Stimulated activated CD4-positive, alpha-beta T cell treated with anti-CD3 and anti-CD28 coated beads, TNF-alpha, amount 100 ng/mL, for 24 hours (primary cell): ENCODE measurements at regions not wholly inside any gene's neighbourhood (a gene's known extent, or its start where the extent isn't known, plus 50 kb on each side); places are given as distances from the start of the nearest gene placed in this dataset.
"Not testable (repeated sequence)": the region's sequence is repeated elsewhere in the genome, so short reads cannot be mapped to it uniquely, and the experiment has no call there.

Experiments
- DNase-seq, 3 experiments: peaks; one replicate each; pipeline ENCODE4 v3.0.0-alpha.2; 2020; ENCODE audit warnings: low read depth in 3 of 3

DNA sequence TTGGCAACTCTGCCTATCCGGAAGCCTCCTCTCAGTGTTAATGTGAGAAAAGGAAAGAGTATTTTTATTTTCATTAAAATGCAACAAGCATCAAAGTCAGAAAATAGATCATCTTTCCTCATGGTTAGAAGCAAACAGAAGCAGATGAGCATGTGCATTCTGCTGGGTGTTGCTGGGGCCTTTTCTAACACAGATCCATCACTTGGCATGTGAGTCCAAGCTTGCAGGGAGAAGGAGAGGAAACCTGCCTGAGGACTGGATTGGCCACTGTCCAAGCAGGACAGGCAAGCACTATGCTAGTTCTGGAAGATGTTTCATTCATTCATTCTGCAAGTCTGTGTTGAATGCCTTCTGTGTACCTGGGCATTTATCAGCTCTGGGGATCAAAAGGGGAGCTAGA lies 348.7 kb upstream of the PCSK5 start:
- no peak for DNase-seq

DNA sequence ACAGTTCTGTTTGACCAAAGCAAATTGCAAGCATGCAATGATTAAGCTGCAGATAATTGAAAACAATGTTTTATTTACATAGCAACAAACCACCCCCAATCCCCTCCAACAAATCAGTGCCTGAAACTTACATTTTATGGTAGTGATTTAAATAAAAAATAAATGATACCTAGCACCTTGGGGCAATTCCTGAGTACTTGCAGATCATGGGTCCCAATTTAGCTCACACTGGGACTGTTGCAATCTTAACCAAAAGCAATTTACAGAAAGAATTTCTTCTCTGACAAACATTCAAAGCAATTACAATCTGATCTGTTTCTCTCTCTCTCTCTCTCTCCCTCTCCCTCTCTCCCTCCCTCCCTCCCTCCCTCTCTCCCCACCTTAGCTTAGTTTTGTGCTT lies 345.7 kb upstream of the PCSK5 start:
- DNase-seq, result no peak

DNA sequence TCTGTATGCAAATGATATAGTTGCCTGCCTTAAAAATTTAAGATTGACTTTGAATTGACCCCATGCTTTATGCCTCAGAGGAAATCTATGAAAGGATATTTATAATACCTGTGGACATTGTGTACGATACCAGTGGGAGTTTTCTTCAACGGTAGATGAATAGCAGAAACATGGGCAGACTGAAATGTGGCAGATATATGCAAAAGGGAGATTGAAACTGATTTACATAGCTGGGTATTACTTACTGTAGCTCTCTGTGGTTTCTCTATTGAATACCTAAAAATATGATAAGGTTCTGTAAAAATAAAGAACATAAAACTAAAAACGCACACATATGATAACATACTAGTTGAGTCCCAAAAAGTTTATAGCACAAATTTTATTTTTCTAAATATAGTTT lies 345.2 kb upstream of the PCSK5 start:
- DNase-seq, result no peak

DNA sequence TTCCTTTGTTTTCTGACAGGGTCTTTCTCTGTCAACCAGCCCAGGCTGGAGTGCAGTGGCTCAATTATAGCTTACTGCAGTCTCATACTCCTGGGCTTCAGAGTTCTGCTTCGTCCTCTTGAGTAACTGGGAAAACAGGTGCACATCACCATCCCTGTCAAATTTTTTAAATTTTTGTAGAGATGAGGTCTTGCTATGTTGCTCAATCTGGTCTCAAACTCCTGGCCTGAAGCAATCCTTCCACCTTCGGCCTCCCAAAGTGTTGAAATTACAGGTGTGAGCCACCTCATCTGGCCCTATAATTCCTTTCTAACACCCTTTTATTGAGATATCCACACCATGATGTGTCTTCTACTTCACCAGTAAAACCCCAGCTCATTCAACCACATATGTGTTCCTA lies 341.6 kb upstream of the PCSK5 start:
- no peak for DNase-seq

DNA sequence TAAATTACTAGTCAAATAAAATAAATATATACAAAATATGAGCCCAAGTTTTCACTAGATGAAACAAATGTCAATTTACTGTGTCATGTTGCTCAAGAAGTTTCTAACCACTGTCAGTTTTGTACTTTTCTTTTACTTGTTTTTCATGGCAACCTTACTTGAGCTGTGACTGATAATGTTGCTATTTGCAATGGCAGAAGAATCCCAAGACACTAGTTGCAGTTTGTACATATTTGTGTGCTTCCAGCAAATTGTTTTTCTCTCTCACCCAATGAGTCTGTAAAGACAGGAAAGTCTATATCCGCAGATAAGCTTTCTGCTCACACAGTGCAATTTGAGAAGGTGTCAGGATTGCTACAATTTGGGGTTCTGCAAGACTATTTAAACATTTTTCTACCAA lies 338.6 kb upstream of the PCSK5 start:
- no peak for DNase-seq

DNA sequence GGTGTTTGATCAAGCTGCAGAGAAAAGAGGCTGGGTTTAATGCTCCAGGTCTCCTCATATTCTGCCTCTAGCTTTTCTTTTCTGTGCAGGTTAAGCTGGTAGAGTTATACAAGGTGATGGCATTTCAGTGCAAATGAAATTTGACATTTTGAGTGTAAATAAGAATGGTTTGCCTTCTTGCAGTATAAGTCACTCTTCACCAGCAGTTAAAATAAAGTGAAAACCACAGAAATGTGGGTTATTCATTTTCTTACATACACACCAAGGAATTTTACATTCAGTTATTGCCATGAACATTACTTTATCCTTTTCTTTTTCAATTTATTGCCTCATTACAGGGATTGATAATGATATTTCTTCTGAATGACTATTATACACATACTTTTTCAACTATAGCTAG lies 337.5 kb upstream of the PCSK5 start:
- no peak for DNase-seq

DNA sequence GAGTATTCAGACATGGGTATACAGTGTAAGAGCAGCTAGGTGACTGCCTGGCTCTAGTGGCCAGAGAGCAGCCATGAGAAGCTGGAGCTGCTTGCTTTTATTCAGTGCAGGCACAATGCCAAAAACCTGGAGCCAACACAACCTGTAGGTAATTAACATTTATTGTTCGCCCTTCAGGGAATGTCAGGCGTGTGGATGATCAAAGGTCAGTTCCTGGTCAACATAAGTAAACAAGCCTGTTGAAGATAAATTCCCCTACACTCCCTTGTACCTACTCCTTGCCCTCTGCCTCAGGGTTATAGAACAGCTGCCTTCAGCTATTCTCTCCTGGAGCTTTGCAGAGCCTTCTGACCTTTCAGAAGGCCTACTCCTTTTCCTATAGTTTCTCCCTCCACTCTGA lies 323.7 kb upstream of the PCSK5 start:
- not testable (repeated sequence) for DNase-seq

DNA sequence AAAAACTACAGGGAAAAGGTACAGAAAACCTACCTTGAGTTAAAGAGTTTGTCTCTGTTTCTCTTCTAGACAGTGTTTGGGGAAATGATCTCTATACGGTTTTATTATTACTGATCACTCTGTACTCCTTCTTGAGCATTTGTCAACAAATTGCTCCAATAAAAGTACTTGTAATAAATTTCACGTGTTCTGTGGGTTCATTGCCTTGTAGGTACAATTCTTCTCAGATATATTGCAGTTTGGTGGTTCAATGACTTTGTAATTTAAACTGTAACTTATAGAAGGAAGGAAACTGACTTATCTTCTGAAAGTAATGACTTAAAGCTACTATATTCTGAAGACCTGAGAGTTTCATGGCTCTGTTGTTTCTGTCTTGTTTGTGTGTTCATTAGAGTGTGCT lies 319.9 kb upstream of the PCSK5 start:
- no peak for DNase-seq

DNA sequence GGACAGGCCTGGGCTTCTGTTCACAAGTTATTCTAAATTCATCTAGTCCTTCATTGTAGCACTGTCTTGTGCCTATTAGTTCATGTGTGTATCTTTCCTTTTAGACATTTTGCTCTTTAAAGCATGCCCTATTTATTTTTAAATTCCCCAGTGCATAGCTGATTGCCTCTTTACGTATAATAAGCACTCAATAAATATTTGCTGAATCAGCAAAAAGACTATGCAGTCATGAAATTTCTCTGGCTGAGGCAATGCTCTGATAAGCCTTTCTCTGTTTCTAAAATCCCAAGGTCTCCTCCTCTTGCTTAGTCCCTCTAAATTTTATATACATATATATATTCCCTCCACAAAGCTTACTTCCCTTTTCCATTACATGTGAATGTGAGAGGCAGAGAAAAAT lies 315.9 kb upstream of the PCSK5 start:
- DNase-seq, result no peak

DNA sequence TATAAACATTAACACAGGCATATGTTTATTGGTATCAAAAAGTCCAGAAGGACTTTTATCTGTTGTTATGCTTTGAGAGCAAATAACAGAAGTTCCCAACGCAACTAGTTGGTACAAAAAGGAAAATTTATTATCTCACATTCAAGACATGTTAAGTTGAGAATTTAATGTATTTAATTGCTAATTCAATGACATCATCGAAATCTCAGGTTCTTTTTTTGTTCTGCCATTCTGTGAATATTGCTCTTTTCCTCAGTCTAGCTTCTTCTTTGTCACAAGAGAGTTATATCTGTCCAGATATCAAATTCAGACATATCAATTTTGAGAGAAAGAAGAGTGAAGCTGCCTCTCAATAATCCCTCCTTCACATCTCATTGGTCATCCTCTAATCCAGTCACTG lies 307.6 kb upstream of the PCSK5 start:
- DNase-seq, result no peak

DNA sequence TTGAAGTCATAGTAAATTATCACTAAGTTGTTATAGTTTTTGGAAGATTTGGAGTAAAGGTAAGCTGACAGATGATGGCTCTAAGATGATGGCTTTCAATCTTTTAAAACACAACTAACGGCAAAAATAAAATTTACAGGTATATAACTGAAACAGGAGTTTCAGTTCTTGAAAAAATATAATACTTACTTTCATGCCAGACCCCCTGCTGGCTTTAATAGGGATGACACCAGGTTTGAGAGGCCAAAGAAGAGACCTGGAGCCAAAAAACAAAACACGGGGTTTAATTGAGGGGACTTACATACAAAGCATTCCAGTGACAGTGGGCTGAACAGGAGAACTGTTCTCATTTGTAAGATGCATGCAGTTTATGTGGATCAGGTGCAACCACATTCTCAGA lies 301.7 kb upstream of the PCSK5 start:
- DNase-seq, result no peak

DNA sequence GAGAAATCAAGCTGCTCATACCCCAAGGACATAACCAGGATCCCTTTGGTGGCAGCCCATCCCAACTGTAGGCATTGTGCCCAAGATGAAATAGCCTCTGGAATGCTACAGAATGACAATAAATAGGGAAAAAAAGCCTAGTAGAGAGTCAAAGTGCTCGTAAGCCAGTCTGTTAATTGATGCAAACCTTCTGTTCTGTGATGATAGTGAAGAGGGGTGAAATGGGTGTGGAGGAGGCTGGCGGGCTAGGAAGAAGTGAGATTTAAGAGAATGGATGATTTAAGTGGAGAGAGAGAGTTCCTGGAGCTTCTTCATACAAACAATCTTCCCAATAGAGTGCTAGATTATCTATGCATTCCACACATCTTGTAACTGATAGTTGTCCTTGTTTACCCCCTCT lies 301.0 kb upstream of the PCSK5 start:
- DNase-seq, result no peak

DNA sequence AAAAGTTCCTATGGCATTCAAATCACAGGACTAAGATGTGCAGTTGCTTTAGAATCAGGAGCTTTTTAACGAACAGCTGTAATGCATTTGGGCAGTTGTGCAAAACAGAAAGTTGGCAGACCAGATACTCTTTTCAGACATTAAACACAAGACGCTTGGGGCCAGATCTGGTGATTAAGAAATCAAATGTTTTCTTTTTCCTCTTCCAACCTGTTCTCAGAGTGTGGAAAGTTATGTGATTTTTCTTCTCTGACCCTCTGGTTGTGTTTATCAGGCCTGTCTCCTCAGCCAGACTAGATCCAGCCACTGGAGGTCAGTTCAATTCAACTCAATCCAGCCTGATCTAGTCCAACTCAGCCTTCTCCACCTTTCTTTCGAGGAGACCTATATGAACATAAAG lies 298.5 kb upstream of the PCSK5 start:
- DNase-seq, result no peak

DNA sequence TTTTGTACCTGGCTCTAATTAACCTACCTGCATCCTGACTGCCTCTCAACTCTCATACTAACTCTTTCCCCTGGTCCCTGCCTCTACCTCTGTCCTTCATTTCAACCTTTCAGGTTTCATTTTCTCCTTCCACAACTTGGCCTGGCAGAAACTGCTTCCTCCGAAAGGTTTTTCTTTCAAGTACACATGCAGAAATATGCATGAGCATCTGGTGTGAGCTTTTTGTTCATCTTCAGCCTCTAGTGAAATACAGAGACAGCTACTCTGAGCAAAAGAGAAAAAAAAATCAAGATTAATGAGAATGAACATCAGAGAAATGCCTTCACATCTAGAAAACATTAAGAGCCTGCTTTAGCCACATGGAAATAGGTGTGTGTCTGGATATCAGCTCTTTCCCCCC lies 297.9 kb upstream of the PCSK5 start:
- no peak for DNase-seq

DNA sequence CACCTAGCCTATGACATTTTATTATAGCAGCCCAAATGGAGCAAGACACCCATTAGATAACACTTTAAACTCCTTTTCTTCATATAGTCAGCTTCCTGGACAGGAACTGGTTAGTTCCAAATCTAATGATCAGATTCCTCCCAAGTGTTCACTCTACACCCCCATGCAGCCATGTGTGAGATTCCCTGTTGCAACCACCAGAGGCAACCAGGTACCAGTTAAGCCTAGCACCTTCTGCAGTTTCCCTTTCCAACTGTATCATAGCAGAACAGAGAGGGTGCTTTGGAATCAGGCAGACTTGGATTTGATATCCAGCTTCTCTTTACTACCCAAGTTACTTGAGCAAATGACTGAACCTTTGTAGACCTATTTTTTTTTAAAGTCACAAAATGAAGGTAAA lies 296.6 kb upstream of the PCSK5 start:
- no peak for DNase-seq

DNA sequence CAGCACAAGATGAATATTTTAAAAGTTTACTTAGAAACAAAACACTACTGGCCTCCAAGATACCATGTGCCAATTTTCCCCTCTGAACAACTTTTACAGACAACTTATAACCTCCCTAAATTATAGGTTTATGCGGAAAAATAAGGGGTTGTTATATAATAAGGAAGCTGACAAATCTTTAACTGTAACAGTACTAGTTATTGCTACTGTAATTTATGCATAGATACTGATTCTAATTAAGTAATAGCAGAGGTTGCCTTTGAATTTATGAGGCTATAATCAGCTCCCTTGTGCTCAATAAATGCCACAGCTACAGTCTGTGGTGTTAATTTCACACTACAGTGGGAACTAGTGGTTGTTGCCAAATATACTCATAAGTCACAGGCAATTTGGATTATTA lies 291.3 kb upstream of the PCSK5 start:
- DNase-seq, result no peak

DNA sequence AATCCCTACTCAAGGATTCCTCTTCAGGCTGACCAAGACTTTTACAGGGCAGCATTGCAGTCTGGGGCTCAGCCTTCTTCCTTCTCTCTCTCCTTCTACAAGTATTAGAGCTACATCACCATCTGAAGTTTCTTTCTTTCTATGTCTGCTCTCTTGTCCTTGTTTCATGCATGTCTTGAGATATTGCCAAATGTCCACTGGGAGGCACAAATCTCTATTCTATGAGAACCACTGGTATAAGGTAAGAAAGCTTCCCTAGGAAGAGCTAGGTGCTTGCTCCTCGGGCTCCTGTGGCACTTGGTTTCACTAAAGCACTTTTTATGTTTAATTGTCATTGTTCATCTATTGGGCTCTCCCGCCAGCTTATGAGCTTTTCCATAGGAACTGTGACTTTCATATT lies 289.2 kb upstream of the PCSK5 start:
- no peak for DNase-seq

DNA sequence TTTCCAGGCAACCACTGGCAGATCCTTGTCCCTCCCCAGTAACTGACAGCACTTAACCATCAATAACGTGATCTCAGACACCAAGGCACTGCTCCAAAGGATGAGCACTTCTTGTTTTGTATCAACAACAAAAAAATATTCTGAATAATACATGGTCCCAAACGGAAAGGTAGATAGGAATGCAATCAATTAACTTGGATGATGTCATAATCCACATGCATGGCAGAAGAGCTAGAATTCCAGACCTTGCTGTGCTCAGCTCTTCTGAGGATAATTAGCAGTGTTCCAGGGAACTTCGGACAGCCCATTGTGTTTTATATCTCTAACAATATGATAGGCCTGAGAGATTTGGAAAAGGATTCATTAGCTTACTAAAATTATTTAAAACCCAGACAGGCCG lies 288.4 kb upstream of the PCSK5 start:
- DNase-seq, result no peak

DNA sequence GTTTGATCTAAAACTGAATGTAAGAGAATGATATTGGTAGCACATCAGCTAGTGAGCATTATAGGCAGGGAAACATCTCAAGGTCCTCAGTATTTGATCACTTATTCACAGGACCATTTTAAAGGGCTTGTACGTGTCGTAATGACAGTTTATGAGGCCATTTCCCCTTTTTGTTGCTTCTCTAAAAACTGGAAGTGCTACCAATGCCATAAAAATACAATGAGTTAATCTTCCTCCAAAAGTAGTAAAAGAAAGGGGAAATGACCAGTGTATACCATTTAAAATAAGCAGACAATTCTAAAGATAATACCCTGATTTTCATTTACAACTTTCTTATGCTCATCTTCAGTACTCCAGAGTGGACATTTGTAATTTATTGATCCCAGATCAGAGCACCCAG lies 285.8 kb upstream of the PCSK5 start:
- DNase-seq, result no peak

DNA sequence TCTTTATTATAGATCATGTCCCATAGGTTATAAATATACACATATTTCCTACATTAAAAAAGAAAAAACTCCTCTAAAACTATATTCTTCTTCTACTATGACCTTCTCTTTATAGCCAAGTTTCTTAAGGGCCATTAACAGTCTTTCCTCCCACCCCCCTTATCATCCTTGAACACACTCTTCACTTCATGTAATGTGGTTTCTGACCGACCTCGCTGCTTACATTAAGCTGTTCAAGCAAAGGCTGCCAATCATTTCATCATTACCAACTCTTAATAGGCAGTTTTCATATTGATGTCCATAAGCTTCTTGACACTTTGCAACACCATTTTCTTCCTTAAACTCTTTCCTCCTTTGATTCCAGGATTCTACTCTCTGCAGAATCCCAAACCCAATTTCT lies 283.0 kb upstream of the PCSK5 start:
- no peak for DNase-seq

DNA sequence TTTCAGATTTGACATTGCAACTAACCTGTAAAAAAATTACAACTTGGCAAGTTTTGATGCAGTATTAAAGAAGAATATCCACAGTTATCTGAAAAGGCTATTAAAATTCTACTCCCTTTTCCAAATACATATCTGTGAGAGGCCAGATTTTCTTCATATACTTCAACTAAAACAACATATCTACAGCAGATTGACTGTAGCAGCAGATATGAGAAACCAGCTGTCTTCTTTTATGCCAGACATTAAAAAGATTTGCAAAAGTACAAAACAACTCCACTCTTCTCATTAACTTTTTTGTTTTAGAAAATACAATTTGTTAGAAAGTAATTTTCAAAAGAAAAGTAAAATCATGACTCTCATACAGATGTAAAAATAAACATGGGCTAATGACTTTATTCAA lies 281.1 kb upstream of the PCSK5 start:
- DNase-seq, result no peak

DNA sequence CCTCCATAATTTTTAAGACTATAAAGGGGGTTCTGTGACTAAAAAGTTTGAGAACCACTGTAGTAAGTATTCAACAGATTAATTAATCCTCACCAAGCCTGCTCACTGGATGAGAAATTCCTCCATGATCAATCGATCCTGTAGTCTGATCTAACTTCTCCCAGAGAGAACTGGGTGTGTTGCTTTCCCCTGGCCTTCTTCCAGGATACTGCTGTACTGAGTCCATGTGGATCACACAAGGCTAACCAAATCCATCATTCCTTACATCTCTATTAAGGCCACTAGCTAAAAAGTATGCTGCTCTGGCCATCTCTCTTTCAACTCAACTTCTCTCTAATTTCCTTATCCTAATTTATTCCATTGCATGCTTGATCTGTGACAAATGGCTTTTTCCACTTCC lies 280.2 kb upstream of the PCSK5 start:
- DNase-seq, result no peak

DNA sequence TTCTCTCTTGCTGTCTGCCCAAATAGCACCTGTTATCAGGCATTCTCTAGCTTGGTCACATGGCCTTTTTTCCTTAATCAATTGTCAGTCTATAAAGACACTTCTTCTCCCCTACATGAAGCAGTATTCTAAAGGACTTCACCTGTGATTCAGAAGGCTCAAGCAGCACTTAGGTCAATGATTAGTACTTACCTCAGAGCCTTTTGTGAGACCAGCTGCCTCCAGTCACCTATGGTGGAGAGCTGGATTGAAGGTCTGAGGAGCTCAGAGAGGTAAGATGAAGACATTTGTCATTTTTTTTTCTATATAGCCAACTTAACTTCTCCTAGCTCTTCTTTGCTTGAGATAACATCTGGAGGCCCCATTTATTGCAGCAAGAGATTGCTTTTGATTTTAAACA lies 278.3 kb upstream of the PCSK5 start:
- no peak for DNase-seq

DNA sequence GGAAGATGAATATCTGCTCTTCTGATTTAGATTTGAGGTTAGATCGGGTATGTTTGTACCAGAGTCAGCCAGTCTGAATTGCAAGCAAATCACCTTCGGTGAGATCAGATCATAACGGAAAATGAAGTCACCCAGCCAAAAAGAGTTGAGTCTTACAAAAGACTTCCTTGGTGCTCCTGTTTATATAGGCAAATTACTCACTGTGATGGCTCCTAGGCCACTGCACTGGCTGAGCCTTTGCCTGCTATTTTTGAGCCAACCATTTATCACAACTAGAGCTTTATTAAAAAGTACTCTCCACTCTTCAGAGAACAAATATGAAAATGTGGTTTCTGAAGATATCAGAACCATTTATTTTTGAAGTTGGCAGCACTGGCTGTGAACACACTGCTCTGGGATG lies 277.7 kb upstream of the PCSK5 start:
- DNase-seq, result no peak

DNA sequence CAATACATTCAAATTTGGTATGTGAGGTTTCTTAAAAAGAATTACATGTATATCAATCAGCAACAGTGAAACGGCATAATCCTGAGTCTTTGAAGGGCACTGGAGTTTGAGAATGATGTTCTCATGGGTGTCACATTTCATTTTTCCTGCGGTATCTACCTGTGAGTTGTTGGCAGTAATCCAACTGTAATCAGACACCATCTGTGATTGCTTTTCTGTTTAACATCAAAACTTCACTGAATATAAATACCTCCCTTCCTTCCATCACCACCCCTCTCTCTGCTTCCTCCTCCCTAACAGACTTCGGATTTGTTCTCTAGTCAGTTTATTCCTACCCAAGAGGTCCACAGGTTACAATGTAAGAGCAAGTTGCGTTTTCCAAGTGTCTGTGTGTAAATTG lies 275.2 kb upstream of the PCSK5 start:
- DNase-seq, result no peak
